ENCODE measurements at regions not wholly inside any gene's neighbourhood (a gene's known extent, or its start where the extent isn't known, plus 50 kb on each side); places are given as distances from the start of the nearest gene placed in this dataset.
A peak's percentile ranks its signal among the peaks of the same experiment; 100 is the strongest.

GRCh38 chrX:155779831-155780230 lies 101.3 kb upstream of the VAMP7 start:
- Mint-ChIP-seq H3K4me1 (ENCODE audit: low read depth, unreplicated experiment) (peaks cover 5% of the 10 kb centered on the region), H3K27ac (ENCODE audit: unreplicated experiment) (no peak overlapping the region), H3K27me3 (ENCODE audit: low read depth, unreplicated experiment) (no peaks in the 10 kb centered on the region), H3K4me3 (ENCODE audit: unreplicated experiment) (no peak overlapping the region), H3K9me3 (ENCODE audit: unreplicated experiment) (no peaks in the 10 kb centered on the region), H3K36me3 (ENCODE audit: low read depth, unreplicated experiment) (no peaks in the 10 kb centered on the region)
- Histone ChIP-seq H3K4me1 (ENCODE audit: insufficient read depth, low read length) (no peaks in the 10 kb centered on the region), H3K36me3 (ENCODE audit: insufficient read depth, low read length) (no peaks in the 10 kb centered on the region), H2AFZ (ENCODE audit: low read depth, low read length) (no peak overlapping the region), H3K4me3 (ENCODE audit: insufficient read depth, low read depth, low read length) (no peak overlapping the region), H4K20me1 (ENCODE audit: insufficient read depth, low read length) (no peaks in the 10 kb centered on the region), H3K4me2 (ENCODE audit: low read length) (no peak overlapping the region), H3K9me3 (ENCODE audit: insufficient read depth, low read depth, low read length) (no peaks in the 10 kb centered on the region), H3K27me3 (ENCODE audit: insufficient read depth, low read length) (no peaks in the 10 kb centered on the region), H3K9ac (ENCODE audit: low read length) (no peak overlapping the region), H3K27ac (ENCODE audit: low read depth, low read length) (no peak overlapping the region), H3K79me2 (ENCODE audit: insufficient read depth, low read length) (no peaks in the 10 kb centered on the region)
- TF ChIP-seq CTCF (IDR thresholded peaks at IDR 0.05; ENCODE audit: insufficient read depth, low read depth, low read length) = no peak
- TF ChIP-seq EZH2 (IDR thresholded peaks at IDR 0.05; ENCODE audit: insufficient read depth, low read length) = no peak
- peak; percentile 45 for FAIRE-seq
- no peak for DNase-seq (ENCODE audit: low read depth)

- H3K4me2 ChIP-seq (ENCODE audit: low read length) = no peak overlapping the region
- Mint-ChIP-seq H3K27ac (ENCODE audit: unreplicated experiment) (no peak overlapping the region), H3K36me3 (ENCODE audit: low read depth, unreplicated experiment) (peaks cover 2% of the 10 kb centered on the region), H3K4me1 (ENCODE audit: low read depth, unreplicated experiment) (peaks cover 5% of the 10 kb centered on the region), H3K27me3 (ENCODE audit: low read depth, unreplicated experiment) (no peaks in the 10 kb centered on the region), H3K9me3 (ENCODE audit: unreplicated experiment) (peaks cover 2% of the 10 kb centered on the region), H3K4me3 (ENCODE audit: unreplicated experiment) (no peak overlapping the region)
- no peak overlapping the region for H2AFZ ChIP-seq (ENCODE audit: low read depth, low read length)
- H3K9ac ChIP-seq (ENCODE audit: low read length) = no peak overlapping the region
- no peak overlapping the region for H3K27ac ChIP-seq (ENCODE audit: low read depth, low read length)
- no peaks in the 10 kb centered on the region for H3K36me3 ChIP-seq (ENCODE audit: insufficient read depth, low read length)
- H4K20me1 ChIP-seq (ENCODE audit: insufficient read depth, low read length) = no peaks in the 10 kb centered on the region
- no peak for FAIRE-seq
- no peak for DNase-seq (ENCODE audit: low read depth)
- no peaks in the 10 kb centered on the region for H3K4me1 ChIP-seq (ENCODE audit: insufficient read depth, low read length)
- H3K27me3 ChIP-seq (ENCODE audit: insufficient read depth, low read length) = no peaks in the 10 kb centered on the region
- no peak for TF ChIP-seq CTCF (IDR thresholded peaks at IDR 0.05; ENCODE audit: insufficient read depth, low read depth, low read length)
- no peak for TF ChIP-seq EZH2 (IDR thresholded peaks at IDR 0.05; ENCODE audit: insufficient read depth, low read length)
- no peaks in the 10 kb centered on the region for H3K9me3 ChIP-seq (ENCODE audit: insufficient read depth, low read depth, low read length)
- no peaks in the 10 kb centered on the region for H3K79me2 ChIP-seq (ENCODE audit: insufficient read depth, low read length)
- H3K4me3 ChIP-seq (ENCODE audit: insufficient read depth, low read depth, low read length) = no peak overlapping the region
These were observed 102.1 kb upstream of the VAMP7 start for GRCh38 chrX:155778844-155779553.

- H3K9ac ChIP-seq (ENCODE audit: low read length) = no peak overlapping the region
- Mint-ChIP-seq H3K27ac (ENCODE audit: unreplicated experiment) (no peak overlapping the region), H3K4me3 (ENCODE audit: unreplicated experiment) (no peak overlapping the region), H3K4me1 (ENCODE audit: low read depth, unreplicated experiment) (no peaks in the 10 kb centered on the region), H3K27me3 (ENCODE audit: low read depth, unreplicated experiment) (no peaks in the 10 kb centered on the region), H3K9me3 (ENCODE audit: unreplicated experiment) (peaks cover 7% of the 10 kb centered on the region), H3K36me3 (ENCODE audit: low read depth, unreplicated experiment) (peaks cover 2% of the 10 kb centered on the region)
- TF ChIP-seq EZH2 (IDR thresholded peaks at IDR 0.05; ENCODE audit: insufficient read depth, low read length) = no peak
- no peak for TF ChIP-seq CTCF (IDR thresholded peaks at IDR 0.05; ENCODE audit: insufficient read depth, low read depth, low read length)
- H3K27me3 ChIP-seq (ENCODE audit: insufficient read depth, low read length) = no peaks in the 10 kb centered on the region
- H3K4me2 ChIP-seq (ENCODE audit: low read length) = no peak overlapping the region
- no peak for FAIRE-seq
- H3K9me3 ChIP-seq (ENCODE audit: insufficient read depth, low read depth, low read length) = no peaks in the 10 kb centered on the region
- no peak for DNase-seq (ENCODE audit: low read depth)
- no peaks in the 10 kb centered on the region for H3K4me1 ChIP-seq (ENCODE audit: insufficient read depth, low read length)
- no peak overlapping the region for H2AFZ ChIP-seq (ENCODE audit: low read depth, low read length)
- no peak overlapping the region for H3K27ac ChIP-seq (ENCODE audit: low read depth, low read length)
- H3K36me3 ChIP-seq (ENCODE audit: insufficient read depth, low read length) = no peaks in the 10 kb centered on the region
- H3K4me3 ChIP-seq (ENCODE audit: insufficient read depth, low read depth, low read length) = no peak overlapping the region
- no peaks in the 10 kb centered on the region for H4K20me1 ChIP-seq (ENCODE audit: insufficient read depth, low read length)
- H3K79me2 ChIP-seq (ENCODE audit: insufficient read depth, low read length) = no peaks in the 10 kb centered on the region
These were observed 106.8 kb upstream of the VAMP7 start for GRCh38 chrX:155774387-155774786.

Data from astrocyte (in vitro differentiated cells and primary cell).